ENCODE measurements at regions not wholly inside any gene's neighbourhood (a gene's known extent, or its start where the extent isn't known, plus 50 kb on each side); places are given as distances from the start of the nearest gene placed in this dataset.

GRCh38 chr6:15713325-15713724 lies 50.5 kb upstream of the DTNBP1 start:
- no peaks in the 10 kb centered on the region for H3K9me3 Mint-ChIP-seq (ENCODE audit: low read depth, unreplicated experiment)
- intact Hi-C loops (cut with micrococcal nuclease; ENCODE audit: unreplicated experiment) = no loop called here
- H3K4me1 Mint-ChIP-seq (ENCODE audit: low read depth, unreplicated experiment) = no peaks in the 10 kb centered on the region
- H3K4me3 Mint-ChIP-seq (ENCODE audit: low read depth, unreplicated experiment) = no peak overlapping the region
- H3K36me3 Mint-ChIP-seq (ENCODE audit: insufficient read depth, unreplicated experiment) = no peaks in the 10 kb centered on the region
- peaks cover 38% of the 10 kb centered on the region for H3K27me3 Mint-ChIP-seq (ENCODE audit: unreplicated experiment)
- no peak overlapping the region for H3K27ac Mint-ChIP-seq (ENCODE audit: unreplicated experiment)
- CTCF ChIA-PET = no interaction called here
- DNase-seq = no peak
- no TSS peak for BruUV-seq (replicated peaks)
- no peak for TF ChIP-seq CTCF (IDR thresholded peaks at IDR 0.05; ENCODE audit: unreplicated experiment)

DNA sequence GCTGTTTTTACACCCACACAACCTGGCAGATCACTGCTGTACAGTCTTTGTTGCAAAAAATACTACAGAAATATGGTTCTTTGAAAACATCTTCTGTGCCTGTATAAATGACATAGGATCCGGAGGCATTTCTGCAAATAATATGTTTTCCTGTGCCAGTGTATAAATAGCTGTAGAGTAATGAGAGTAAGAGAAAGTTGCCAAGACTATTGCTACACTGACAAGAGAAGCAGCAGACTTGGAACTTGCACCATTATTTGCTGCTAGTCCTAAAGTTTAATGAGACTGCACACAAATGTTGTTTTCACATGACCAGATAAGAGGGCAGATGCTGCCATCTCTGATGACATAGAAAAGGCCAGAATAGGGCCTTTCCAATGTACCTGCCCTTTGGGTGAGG lies 50.0 kb upstream of the DTNBP1 start:
- Mint-ChIP-seq H3K27me3 (ENCODE audit: unreplicated experiment) (peaks cover 38% of the 10 kb centered on the region), H3K36me3 (ENCODE audit: insufficient read depth, unreplicated experiment) (no peaks in the 10 kb centered on the region), H3K4me1 (ENCODE audit: low read depth, unreplicated experiment) (no peaks in the 10 kb centered on the region), H3K27ac (ENCODE audit: unreplicated experiment) (no peak overlapping the region), H3K9me3 (ENCODE audit: low read depth, unreplicated experiment) (no peaks in the 10 kb centered on the region), H3K4me3 (ENCODE audit: low read depth, unreplicated experiment) (no peak overlapping the region)
- DNase-seq = no peak
- intact Hi-C loops (cut with micrococcal nuclease; ENCODE audit: unreplicated experiment) = no loop called here
- BruUV-seq (replicated peaks) = no TSS peak
- CTCF ChIA-PET = no interaction called here
- TF ChIP-seq CTCF (IDR thresholded peaks at IDR 0.05; ENCODE audit: unreplicated experiment) = no peak
